Thymus (tissue), 11 donors: ENCODE measurements at regions not wholly inside any gene's neighbourhood (a gene's known extent, or its start where the extent isn't known, plus 50 kb on each side); places are given as distances from the start of the nearest gene placed in this dataset.
A peak's percentile ranks its signal among the peaks of the same experiment; 100 is the strongest.
"Not testable (repeated sequence)": the region's sequence is repeated elsewhere in the genome, so short reads cannot be mapped to it uniquely, and the experiment has no call there.

Experiments used
- DNase-seq, 9 donors: peaks; one replicate each; pipeline ENCODE4 v3.0.0-alpha.2; 2013; ENCODE audit warnings: low spot score in 9 of 9, low read depth in 6 of 9, missing footprints in 1 of 9
- H3K27ac ChIP-seq, 2 donors: one replicate each; pipeline ENCODE4 v1.5.1; 2013; ENCODE audit warnings: control low read depth in 1 of 2, low read depth in 1 of 2, low read length in 1 of 2, mild to moderate bottlenecking in 1 of 2, moderate library complexity in 1 of 2
- H3K27me3 ChIP-seq, 2 donors: one replicate each; pipeline ENCODE4 v1.5.1; 2013; ENCODE audit warnings: low read length in 1 of 2; ENCODE audit not compliant: control insufficient read depth in 2 of 2, insufficient read depth in 1 of 2
- H3K36me3 ChIP-seq, 2 donors: one replicate each; pipeline ENCODE4 v1.5.1; 2013; ENCODE audit warnings: low read length in 1 of 2, mild to moderate bottlenecking in 1 of 2, moderate library complexity in 1 of 2; ENCODE audit not compliant: control insufficient read depth in 2 of 2, insufficient read depth in 2 of 2
- H3K4me1 ChIP-seq, 2 donors: one replicate each; pipeline ENCODE4 v1.5.1; 2013; ENCODE audit warnings: low read length in 2 of 2; ENCODE audit not compliant: control insufficient read depth in 2 of 2, insufficient read depth in 2 of 2
- H3K4me3 ChIP-seq, 2 donors: one replicate each; pipeline ENCODE4 v1.5.1; 2013; ENCODE audit warnings: low read length in 2 of 2, control low read depth in 1 of 2, mild to moderate bottlenecking in 1 of 2
- H3K9me3 ChIP-seq, 2 donors: one replicate each; pipeline ENCODE4 v1.5.1; 2013; ENCODE audit warnings: low read length in 1 of 2, mild to moderate bottlenecking in 1 of 2; ENCODE audit not compliant: control insufficient read depth in 2 of 2, insufficient read depth in 1 of 2
- WGBS: extraction: QIAGEN DNeasy Blood & Tissue Kit; methylation state at CpG from one replicate; pipeline ENCODE4 v1.1.7; 2013; 5-methylcytosine and 5-hydroxymethylcytosine counted together
- donor health status: healthy.

- H3K36me3 ChIP-seq, H3K9me3 ChIP-seq, DNase-seq, H3K27ac ChIP-seq, H3K27me3 ChIP-seq, H3K4me3 ChIP-seq, H3K4me1 ChIP-seq: not testable (repeated sequence)
- WGBS: 74% methylated on average over 2 of the region's 6 CpGs
Measured at GRCh38 chr9:39680694-39681401, 325.4 kb downstream of the SPATA31A1 start.

GRCh38 chr9:39728862-39729261 is 373.4 kb downstream of the SPATA31A1 start:
- H3K9me3 ChIP-seq, DNase-seq, H3K27ac ChIP-seq, H3K4me3 ChIP-seq, H3K4me1 ChIP-seq, H3K36me3 ChIP-seq, H3K27me3 ChIP-seq: not testable (repeated sequence)
- WGBS: no CpG with 5 or more reads among the region's 2 CpGs

GRCh38 chr9:39744898-39745297 is 389.4 kb downstream of the SPATA31A1 start:
- not testable (repeated sequence) for H3K27ac ChIP-seq, H3K9me3 ChIP-seq, H3K4me1 ChIP-seq, H3K27me3 ChIP-seq, H3K4me3 ChIP-seq, DNase-seq, H3K36me3 ChIP-seq
- 54% methylated on average over 3 of the region's 17 CpGs for WGBS

- not testable (repeated sequence) for H3K4me1 ChIP-seq
- WGBS: no CpG with 5 or more reads among the region's 4 CpGs
Measured at GRCh38 chr9:39775570-39775969, 420.1 kb downstream of the SPATA31A1 start.

GRCh38 chr9:39791356-39791755 is 435.9 kb downstream of the SPATA31A1 start:
- not testable (repeated sequence) for DNase-seq, H3K4me3 ChIP-seq, H3K4me1 ChIP-seq, H3K36me3 ChIP-seq, H3K9me3 ChIP-seq, H3K27me3 ChIP-seq, H3K27ac ChIP-seq
- 12% methylated on average over 17 of the region's 31 CpGs for WGBS

More at GRCh38 chr9:39775570-39775969, 420.1 kb downstream of the SPATA31A1 start:
- H3K36me3 ChIP-seq, H3K4me3 ChIP-seq, H3K9me3 ChIP-seq, H3K27me3 ChIP-seq, DNase-seq, H3K27ac ChIP-seq: not testable (repeated sequence)

- H3K9me3 ChIP-seq, H3K36me3 ChIP-seq, H3K27me3 ChIP-seq, H3K27ac ChIP-seq, DNase-seq, H3K4me1 ChIP-seq, H3K4me3 ChIP-seq: not testable (repeated sequence)
- WGBS: 96% methylated on average over 2 of the region's 8 CpGs
Measured at GRCh38 chr9:39797935-39798334, 442.5 kb downstream of the SPATA31A1 start.

GRCh38 chr9:39799252-39799651 is 443.8 kb downstream of the SPATA31A1 start:
- H3K27ac ChIP-seq, DNase-seq, H3K36me3 ChIP-seq, H3K27me3 ChIP-seq, H3K4me3 ChIP-seq, H3K9me3 ChIP-seq, H3K4me1 ChIP-seq: not testable (repeated sequence)
- WGBS: 93% methylated on average over 8 of the region's 11 CpGs

- H3K27me3 ChIP-seq, DNase-seq, H3K4me3 ChIP-seq, H3K4me1 ChIP-seq, H3K27ac ChIP-seq, H3K36me3 ChIP-seq, H3K9me3 ChIP-seq: not testable (repeated sequence)
- WGBS: no CpG with 5 or more reads among the region's 2 CpGs
Measured at GRCh38 chr9:39802561-39802960, 447.1 kb downstream of the SPATA31A1 start.

- H3K9me3 ChIP-seq, H3K36me3 ChIP-seq, H3K4me1 ChIP-seq, H3K27me3 ChIP-seq: not testable (repeated sequence)
- H3K27ac ChIP-seq: peak overlapping the region; percentile 64 to 79
- peak overlapping the region; percentile 51 to 54 for H3K4me3 ChIP-seq
- peak in 8 of 9 donors; percentile 4 to 80 (median 34) for DNase-seq
- WGBS: 1% methylated on average over 37 of the region's 43 CpGs
Measured at GRCh38 chr9:39809401-39810226, 454.1 kb downstream of the SPATA31A1 start.
